Fibroblast of lung (primary cell): ENCODE measurements at regions not wholly inside any gene's neighbourhood (a gene's known extent, or its start where the extent isn't known, plus 50 kb on each side); places are given as distances from the start of the nearest gene placed in this dataset.

ENCODE experiments used
- DNase-seq, 2 donors: peaks; one replicate each; pipeline versions ENCODE4 v3.0.0 to v3.0.0-alpha.2; 2010; ENCODE audit warnings: low read depth in 2 of 2
- H2AFZ ChIP-seq: 2 replicates; pipeline ENCODE4 v1.5.1; 2012; ENCODE audit warnings: low read length, control low read depth, inconsistent platforms
- H3K27ac ChIP-seq: 2 replicates; pipeline ENCODE4 v1.5.1; 2011; ENCODE audit warnings: low read length, control low read depth; ENCODE audit not compliant: insufficient read depth
- H3K27me3 ChIP-seq: 2 replicates; pipeline ENCODE4 v1.5.1; 2011; ENCODE audit warnings: mild to moderate bottlenecking, low read length; ENCODE audit not compliant: control insufficient read depth, insufficient read depth
- H3K36me3 ChIP-seq: 2 replicates; pipeline ENCODE4 v1.5.1; 2011; ENCODE audit warnings: low read length; ENCODE audit not compliant: control insufficient read depth, insufficient read depth
- H3K4me1 ChIP-seq: 2 replicates; pipeline ENCODE4 v1.5.1; 2011; ENCODE audit warnings: low read length; ENCODE audit not compliant: control insufficient read depth, insufficient read depth; ENCODE audit errors: extremely low read depth
- H3K4me2 ChIP-seq: 2 replicates; pipeline ENCODE4 v1.5.1; 2011; ENCODE audit warnings: low read length, control low read depth; ENCODE audit not compliant: insufficient read depth; ENCODE audit errors: extremely low read depth
- H3K4me3 ChIP-seq, 4 experiments: fragments of 200-600 bp in 1 of 4; sonication (generic) in 1 of 4; replicated peaks in 1 of 4; 2 replicates each; pipeline ENCODE4 v1.5.1; 2011 to 2016; ENCODE audit warnings: low read length in 4 of 4, low read depth in 3 of 4, mild to moderate bottlenecking in 3 of 4, control low read depth in 2 of 4, inconsistent platforms in 1 of 4, mixed read lengths in 1 of 4; ENCODE audit not compliant: insufficient read depth in 1 of 4; ENCODE audit errors: control extremely low read depth in 1 of 4
- H3K79me2 ChIP-seq: 2 replicates; pipeline ENCODE4 v1.5.1; 2012; ENCODE audit warnings: mild to moderate bottlenecking, low read length, inconsistent platforms; ENCODE audit not compliant: control insufficient read depth, insufficient read depth
- H3K9ac ChIP-seq: 2 replicates; pipeline ENCODE4 v1.5.1; 2011; ENCODE audit warnings: mild to moderate bottlenecking, low read length, control low read depth; ENCODE audit not compliant: insufficient read depth
- H3K9me3 ChIP-seq: 2 replicates; pipeline ENCODE4 v1.5.1; 2012; ENCODE audit warnings: low read depth, low read length; ENCODE audit not compliant: control insufficient read depth, insufficient read depth
- H4K20me1 ChIP-seq: 2 replicates; pipeline ENCODE4 v1.5.1; 2011; ENCODE audit warnings: low read length; ENCODE audit not compliant: control insufficient read depth, insufficient read depth; ENCODE audit errors: extremely low read depth
- CTCF ChIP-seq, 2 donors: IDR thresholded peaks in 1 of 2; conservative IDR thresholded peaks in 1 of 2; 1 replicate in 1 of 2; 2 replicates in 1 of 2; pipeline ENCODE4 v1.5.1; 2011 to 2012; ENCODE audit warnings: low read length in 2 of 2, control low read depth in 1 of 2, inconsistent platforms in 1 of 2, low read depth in 1 of 2, mild to moderate bottlenecking in 1 of 2
- EZH2 ChIP-seq: IDR thresholded peaks from 2 replicates; pipeline ENCODE4 v1.5.1; 2012; ENCODE audit warnings: low read length, control low read depth, mild to moderate bottlenecking; ENCODE audit errors: missing control alignments

GRCh38 chr2:59012234-59012633 is 771.1 kb upstream of the FANCL start:
- Histone ChIP-seq H3K9ac (no peak overlapping the region), H3K79me2 (no peaks in the 10 kb centered on the region), H3K27ac (no peak overlapping the region), H3K4me2 (no peak overlapping the region), H3K4me3 (no peak overlapping the region), H3K27me3 (no peaks in the 10 kb centered on the region), H3K36me3 (no peaks in the 10 kb centered on the region), H4K20me1 (no peaks in the 10 kb centered on the region), H2AFZ (no peak overlapping the region), H3K4me1 (no peaks in the 10 kb centered on the region), H3K9me3 (no peaks in the 10 kb centered on the region)
- no peak for DNase-seq
- TF ChIP-seq EZH2: no peak
- TF ChIP-seq CTCF (conservative IDR thresholded peaks at IDR 0.05 in 1 of 2, IDR thresholded peaks at IDR 0.05 in 1 of 2; ENCODE audit: low read depth in 1 of 2, low read length in 2 of 2): no peak

- Histone ChIP-seq H3K4me3 (no peak overlapping the region), H3K9ac (no peak overlapping the region), H3K4me1 (no peaks in the 10 kb centered on the region), H3K4me2 (no peak overlapping the region), H3K36me3 (no peaks in the 10 kb centered on the region), H3K79me2 (no peaks in the 10 kb centered on the region), H3K27me3 (no peaks in the 10 kb centered on the region), H3K9me3 (no peaks in the 10 kb centered on the region), H2AFZ (no peak overlapping the region), H4K20me1 (no peaks in the 10 kb centered on the region), H3K27ac (no peak overlapping the region)
- no peak for DNase-seq
- no peak for TF ChIP-seq EZH2
- no peak for TF ChIP-seq CTCF (conservative IDR thresholded peaks at IDR 0.05 in 1 of 2, IDR thresholded peaks at IDR 0.05 in 1 of 2; ENCODE audit: low read depth in 1 of 2, low read length in 2 of 2)
These were observed 767.8 kb upstream of the FANCL start for GRCh38 chr2:59008950-59009349.

- Histone ChIP-seq H4K20me1 (no peaks in the 10 kb centered on the region), H2AFZ (no peak overlapping the region), H3K4me3 (no peak overlapping the region), H3K9ac (no peak overlapping the region), H3K79me2 (no peaks in the 10 kb centered on the region), H3K27me3 (no peaks in the 10 kb centered on the region), H3K9me3 (no peaks in the 10 kb centered on the region), H3K36me3 (no peaks in the 10 kb centered on the region), H3K4me2 (no peak overlapping the region), H3K27ac (no peak overlapping the region), H3K4me1 (no peaks in the 10 kb centered on the region)
- TF ChIP-seq CTCF (conservative IDR thresholded peaks at IDR 0.05 in 1 of 2, IDR thresholded peaks at IDR 0.05 in 1 of 2; ENCODE audit: low read depth in 1 of 2, low read length in 2 of 2) (no peak), EZH2 (no peak)
- DNase-seq: no peak
These were observed 764.9 kb upstream of the FANCL start for GRCh38 chr2:59005836-59006615.
